GM23338 (cell line): ENCODE measurements at regions not wholly inside any gene's neighbourhood (a gene's known extent, or its start where the extent isn't known, plus 50 kb on each side); places are given as distances from the start of the nearest gene placed in this dataset.

ENCODE experiments used
- ATAC-seq: fragments of 200-7000 bp; cut with Tn5 transposase; 3 replicates; pipeline ENCODE4 v1.9.1; 2020
- DNase-seq: peaks from one replicate; pipeline ENCODE4 v3.0.0-alpha.2; 2015; ENCODE audit warnings: low spot score
- H2AFZ ChIP-seq: fragments of 200-600 bp; sonication (generic); 2 replicates; pipeline ENCODE4 v1.8.0; 2016; ENCODE audit warnings: antibody characterized with exemption, mild to moderate bottlenecking, moderate library complexity
- H3F3A ChIP-seq: fragments of 200-600 bp; sonication (generic); replicated peaks from 2 replicates; pipeline ENCODE4 v1.8.0; 2017; ENCODE audit warnings: antibody characterized with exemption, mixed run types, low read depth
- H3K27ac ChIP-seq: fragments of 200-600 bp; sonication (generic); 2 replicates; pipeline ENCODE4 v1.6.1; 2016; ENCODE audit warnings: low read depth
- H3K27me3 ChIP-seq: fragments of 200-600 bp; sonication (generic); 2 replicates; pipeline ENCODE4 v1.8.0; 2016; ENCODE audit warnings: mild to moderate bottlenecking, mixed run types, moderate library complexity; ENCODE audit not compliant: insufficient read depth
- H3K36me3 ChIP-seq: fragments of 200-600 bp; sonication (generic); 2 replicates; pipeline ENCODE4 v1.8.0; 2016; ENCODE audit warnings: mild to moderate bottlenecking; ENCODE audit not compliant: insufficient read depth
- H3K4me1 ChIP-seq: fragments of 200-600 bp; sonication (generic); 2 replicates; pipeline ENCODE4 v1.8.0; 2016; ENCODE audit warnings: mild to moderate bottlenecking, moderate library complexity; ENCODE audit not compliant: insufficient read depth
- H3K4me2 ChIP-seq: fragments of 200-600 bp; sonication (generic); 2 replicates; pipeline ENCODE4 v1.7.1; 2017; ENCODE audit warnings: mixed run types
- H3K4me3 ChIP-seq: fragments of 200-600 bp; sonication (generic); 2 replicates; pipeline ENCODE4 v1.6.1; 2016; ENCODE audit warnings: mixed run types
- H3K79me2 ChIP-seq: fragments of 200-600 bp; sonication (generic); replicated peaks from 2 replicates; pipeline ENCODE4 v1.8.0; 2017; ENCODE audit warnings: mild to moderate bottlenecking; ENCODE audit not compliant: insufficient read depth
- H3K9me2 ChIP-seq: fragments of 200-600 bp; sonication (generic); 2 replicates; pipeline ENCODE4 v1.8.0; 2017; ENCODE audit not compliant: insufficient read depth
- H4K20me1 ChIP-seq: fragments of 200-600 bp; sonication (generic); replicated peaks from 2 replicates; pipeline ENCODE4 v1.8.0; 2017; ENCODE audit warnings: mild to moderate bottlenecking; ENCODE audit not compliant: insufficient read depth
- H3K27ac Mint-ChIP-seq: 2 replicates; pipeline ENCODE4 v1.8.0; 2020; ENCODE audit warnings: inconsistent platforms, mild to moderate bottlenecking, moderate library complexity, mixed read lengths
- H3K27me3 Mint-ChIP-seq: 3 replicates; pipeline ENCODE4 v1.8.0; 2022; ENCODE audit warnings: low read depth, mild to moderate bottlenecking, moderate library complexity, mixed read lengths, inconsistent platforms; ENCODE audit not compliant: insufficient read depth, poor library complexity
- H3K36me3 Mint-ChIP-seq: 3 replicates; pipeline ENCODE4 v1.8.0; 2021; ENCODE audit warnings: low read depth, mild to moderate bottlenecking, inconsistent platforms, moderate library complexity, mixed read lengths
- H3K4me1 Mint-ChIP-seq: 3 replicates; pipeline ENCODE4 v1.8.0; 2020; ENCODE audit warnings: mild to moderate bottlenecking, inconsistent platforms, mixed read lengths
- H3K4me3 Mint-ChIP-seq: 3 replicates; pipeline ENCODE4 v1.8.0; 2021; ENCODE audit warnings: moderate library complexity, mild to moderate bottlenecking, inconsistent platforms, mixed read lengths
- H3K9me3 Mint-ChIP-seq: 3 replicates; pipeline ENCODE4 v1.8.0; 2020; ENCODE audit warnings: moderate library complexity, mild to moderate bottlenecking, inconsistent platforms, mixed read lengths
- CTCF ChIP-seq, 2 experiments: fragments of 200-600 bp in 1 of 2; sonication (generic) in 1 of 2; conservative IDR thresholded peaks; 2 replicates each; pipeline versions ENCODE4 v1.5.1 to v1.6.1; 2016 to 2017; ENCODE audit warnings: antibody characterized with exemption in 2 of 2, low read depth in 2 of 2, mild to moderate bottlenecking in 2 of 2, moderate library complexity in 1 of 2
- EZH2 ChIP-seq: fragments of 200-600 bp; sonication (generic); IDR thresholded peaks from one replicate; pipeline ENCODE4 v1.8.0; 2017; ENCODE audit warnings: antibody characterized with exemption, mild to moderate bottlenecking, low read depth; ENCODE audit not compliant: unreplicated experiment
- POLR2AphosphoS5 ChIP-seq: IDR thresholded peaks from 2 replicates; pipeline ENCODE4 v1.6.1; 2016; ENCODE audit warnings: antibody characterized with exemption, low read depth
- REST ChIP-seq: IDR thresholded peaks from one replicate; pipeline ENCODE4 v1.6.1; 2018; ENCODE audit warnings: antibody characterized with exemption; ENCODE audit not compliant: unreplicated experiment
- STAT1 ChIP-seq: IDR thresholded peaks from one replicate; pipeline ENCODE4 v1.6.1; 2016; ENCODE audit warnings: antibody characterized with exemption; ENCODE audit not compliant: unreplicated experiment
- ZNF114 ChIP-seq: fragments of 250-450 bp; sonication (Bioruptor Pico); IDR thresholded peaks from 2 replicates; pipeline ENCODE4 v1.5.0; 2020; ENCODE audit warnings: mild to moderate bottlenecking, moderate library complexity
- ZNF331 ChIP-seq: fragments of 250-450 bp; sonication (Bioruptor Pico); IDR thresholded peaks from 2 replicates; pipeline ENCODE4 v1.5.0; 2020; ENCODE audit warnings: low read depth, mild to moderate bottlenecking, moderate library complexity
- ZNF462 ChIP-seq: fragments of 250-450 bp; sonication (Bioruptor Pico); IDR thresholded peaks from 2 replicates; pipeline ENCODE4 v1.5.0; 2020; ENCODE audit warnings: mild to moderate bottlenecking, moderate library complexity

GRCh38 chrY:17044723-17045122 lies 835.3 kb downstream of the CDY2B start:
- Histone ChIP-seq H3K79me2 (no peaks in the 10 kb centered on the region), H3K27me3 (no peaks in the 10 kb centered on the region), H3K36me3 (no peaks in the 10 kb centered on the region), H3F3A (no peaks in the 10 kb centered on the region), H3K9me2 (no peaks in the 10 kb centered on the region), H3K27ac (no peak overlapping the region), H4K20me1 (no peaks in the 10 kb centered on the region), H3K4me3 (no peak overlapping the region), H3K4me2 (no peak overlapping the region), H2AFZ (no peak overlapping the region), H3K4me1 (no peaks in the 10 kb centered on the region)
- TF ChIP-seq EZH2 = no peak
- TF ChIP-seq STAT1 = no peak
- no peak for TF ChIP-seq CTCF (conservative IDR thresholded peaks at IDR 0.05; ENCODE audit: low read depth in 2 of 2)
- no peak for TF ChIP-seq POLR2AphosphoS5
- no peak for TF ChIP-seq ZNF331 (CRISPR knock-in tag)
- TF ChIP-seq REST = no peak
- no peak for TF ChIP-seq ZNF114 (CRISPR knock-in tag)
- TF ChIP-seq ZNF462 (CRISPR knock-in tag) = no peak
- H3K9me3 Mint-ChIP-seq = peaks cover 6% of the 10 kb centered on the region
- no peak overlapping the region for H3K27ac Mint-ChIP-seq
- peaks cover 7% of the 10 kb centered on the region for H3K36me3 Mint-ChIP-seq
- no peaks in the 10 kb centered on the region for H3K4me1 Mint-ChIP-seq
- H3K4me3 Mint-ChIP-seq = no peak overlapping the region
- no peak for ATAC-seq
- DNase-seq = no peak
- H3K27me3 Mint-ChIP-seq = no peaks in the 10 kb centered on the region
